ENCODE measurements at regions not wholly inside any gene's neighbourhood (a gene's known extent, or its start where the extent isn't known, plus 50 kb on each side); places are given as distances from the start of the nearest gene placed in this dataset.
A peak's percentile ranks its signal among the peaks of the same experiment; 100 is the strongest.

DNA sequence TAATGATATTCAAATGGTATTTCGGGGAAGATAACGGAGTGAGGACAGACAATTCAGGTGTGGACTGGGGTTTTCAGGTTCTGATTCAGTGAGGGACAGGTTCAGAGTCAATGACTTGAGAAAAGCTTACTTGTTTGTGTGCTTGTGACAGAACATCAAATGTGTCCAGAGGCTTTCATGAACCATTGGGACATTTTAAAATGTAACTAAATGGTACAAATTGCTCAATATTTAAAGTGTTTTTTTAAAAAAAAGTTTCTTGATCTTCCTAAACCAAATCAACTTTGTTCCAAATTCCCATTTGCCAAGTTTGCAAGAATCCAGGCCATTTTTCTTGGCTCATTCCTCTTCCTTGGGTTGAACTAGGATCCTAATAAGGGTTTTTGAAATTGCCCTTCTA is 59.4 kb upstream of the BZW1 start:
- TF ChIP-seq, protein P1, sequence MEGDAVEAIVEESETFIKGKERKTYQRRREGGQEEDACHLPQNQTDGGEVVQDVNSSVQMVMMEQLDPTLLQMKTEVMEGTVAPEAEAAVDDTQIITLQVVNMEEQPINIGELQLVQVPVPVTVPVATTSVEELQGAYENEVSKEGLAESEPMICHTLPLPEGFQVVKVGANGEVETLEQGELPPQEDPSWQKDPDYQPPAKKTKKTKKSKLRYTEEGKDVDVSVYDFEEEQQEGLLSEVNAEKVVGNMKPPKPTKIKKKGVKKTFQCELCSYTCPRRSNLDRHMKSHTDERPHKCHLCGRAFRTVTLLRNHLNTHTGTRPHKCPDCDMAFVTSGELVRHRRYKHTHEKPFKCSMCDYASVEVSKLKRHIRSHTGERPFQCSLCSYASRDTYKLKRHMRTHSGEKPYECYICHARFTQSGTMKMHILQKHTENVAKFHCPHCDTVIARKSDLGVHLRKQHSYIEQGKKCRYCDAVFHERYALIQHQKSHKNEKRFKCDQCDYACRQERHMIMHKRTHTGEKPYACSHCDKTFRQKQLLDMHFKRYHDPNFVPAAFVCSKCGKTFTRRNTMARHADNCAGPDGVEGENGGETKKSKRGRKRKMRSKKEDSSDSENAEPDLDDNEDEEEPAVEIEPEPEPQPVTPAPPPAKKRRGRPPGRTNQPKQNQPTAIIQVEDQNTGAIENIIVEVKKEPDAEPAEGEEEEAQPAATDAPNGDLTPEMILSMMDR (IDR thresholded peaks at IDR 0.05; ENCODE audit: low read depth, low read length, missing input control): no peak
- TF ChIP-seq, protein P2, sequence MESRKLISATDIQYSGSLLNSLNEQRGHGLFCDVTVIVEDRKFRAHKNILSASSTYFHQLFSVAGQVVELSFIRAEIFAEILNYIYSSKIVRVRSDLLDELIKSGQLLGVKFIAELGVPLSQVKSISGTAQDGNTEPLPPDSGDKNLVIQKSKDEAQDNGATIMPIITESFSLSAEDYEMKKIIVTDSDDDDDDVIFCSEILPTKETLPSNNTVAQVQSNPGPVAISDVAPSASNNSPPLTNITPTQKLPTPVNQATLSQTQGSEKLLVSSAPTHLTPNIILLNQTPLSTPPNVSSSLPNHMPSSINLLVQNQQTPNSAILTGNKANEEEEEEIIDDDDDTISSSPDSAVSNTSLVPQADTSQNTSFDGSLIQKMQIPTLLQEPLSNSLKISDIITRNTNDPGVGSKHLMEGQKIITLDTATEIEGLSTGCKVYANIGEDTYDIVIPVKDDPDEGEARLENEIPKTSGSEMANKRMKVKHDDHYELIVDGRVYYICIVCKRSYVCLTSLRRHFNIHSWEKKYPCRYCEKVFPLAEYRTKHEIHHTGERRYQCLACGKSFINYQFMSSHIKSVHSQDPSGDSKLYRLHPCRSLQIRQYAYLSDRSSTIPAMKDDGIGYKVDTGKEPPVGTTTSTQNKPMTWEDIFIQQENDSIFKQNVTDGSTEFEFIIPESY (IDR thresholded peaks at IDR 0.05): no peak
- no peak for TF ChIP-seq GABPA (IDR thresholded peaks at IDR 0.05 in 1 of 2, conservative IDR thresholded peaks at IDR 0.05 in 1 of 2)
- peak; percentile 75 for TF ChIP-seq YY1 (IDR thresholded peaks at IDR 0.05)
- TF ChIP-seq FOXA1 (IDR thresholded peaks at IDR 0.05): no peak
- TF ChIP-seq, protein P3, sequence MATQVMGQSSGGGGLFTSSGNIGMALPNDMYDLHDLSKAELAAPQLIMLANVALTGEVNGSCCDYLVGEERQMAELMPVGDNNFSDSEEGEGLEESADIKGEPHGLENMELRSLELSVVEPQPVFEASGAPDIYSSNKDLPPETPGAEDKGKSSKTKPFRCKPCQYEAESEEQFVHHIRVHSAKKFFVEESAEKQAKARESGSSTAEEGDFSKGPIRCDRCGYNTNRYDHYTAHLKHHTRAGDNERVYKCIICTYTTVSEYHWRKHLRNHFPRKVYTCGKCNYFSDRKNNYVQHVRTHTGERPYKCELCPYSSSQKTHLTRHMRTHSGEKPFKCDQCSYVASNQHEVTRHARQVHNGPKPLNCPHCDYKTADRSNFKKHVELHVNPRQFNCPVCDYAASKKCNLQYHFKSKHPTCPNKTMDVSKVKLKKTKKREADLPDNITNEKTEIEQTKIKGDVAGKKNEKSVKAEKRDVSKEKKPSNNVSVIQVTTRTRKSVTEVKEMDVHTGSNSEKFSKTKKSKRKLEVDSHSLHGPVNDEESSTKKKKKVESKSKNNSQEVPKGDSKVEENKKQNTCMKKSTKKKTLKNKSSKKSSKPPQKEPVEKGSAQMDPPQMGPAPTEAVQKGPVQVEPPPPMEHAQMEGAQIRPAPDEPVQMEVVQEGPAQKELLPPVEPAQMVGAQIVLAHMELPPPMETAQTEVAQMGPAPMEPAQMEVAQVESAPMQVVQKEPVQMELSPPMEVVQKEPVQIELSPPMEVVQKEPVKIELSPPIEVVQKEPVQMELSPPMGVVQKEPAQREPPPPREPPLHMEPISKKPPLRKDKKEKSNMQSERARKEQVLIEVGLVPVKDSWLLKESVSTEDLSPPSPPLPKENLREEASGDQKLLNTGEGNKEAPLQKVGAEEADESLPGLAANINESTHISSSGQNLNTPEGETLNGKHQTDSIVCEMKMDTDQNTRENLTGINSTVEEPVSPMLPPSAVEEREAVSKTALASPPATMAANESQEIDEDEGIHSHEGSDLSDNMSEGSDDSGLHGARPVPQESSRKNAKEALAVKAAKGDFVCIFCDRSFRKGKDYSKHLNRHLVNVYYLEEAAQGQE (IDR thresholded peaks at IDR 0.05): no peak
- peak in 1 of 2 donors; percentile 8 for TF ChIP-seq JUND (IDR thresholded peaks at IDR 0.05)
- TF ChIP-seq HNF4G (IDR thresholded peaks at IDR 0.05): no peak
- TF ChIP-seq EGR1 (IDR thresholded peaks at IDR 0.05; ENCODE audit: low read depth in 2 of 2): no peak

All from liver (tissue), 3 donors.